PFSK-1 (cell line): ENCODE measurements at regions not wholly inside any gene's neighbourhood (a gene's known extent, or its start where the extent isn't known, plus 50 kb on each side); places are given as distances from the start of the nearest gene placed in this dataset.

Experiments used
- POLR2AphosphoS5 ChIP-seq: IDR thresholded peaks from 2 replicates; pipeline ENCODE4 v1.6.1; 2012; ENCODE audit warnings: low read depth, mild to moderate bottlenecking, control low read depth, low read length, moderate library complexity
- REST ChIP-seq, 2 experiments: IDR thresholded peaks; 2 replicates each; pipeline versions ENCODE4 v1.6.1 to v1.8.0; 2011 to 2012; ENCODE audit warnings: low read depth in 2 of 2, low read length in 2 of 2, control low read depth in 1 of 2, inconsistent platforms in 1 of 2, mild to moderate bottlenecking in 1 of 2, moderate library complexity in 1 of 2; ENCODE audit not compliant: insufficient read depth in 1 of 2

GRCh38 chr9:115195912-115196311 lies 78.0 kb upstream of the TNC start:
- TF ChIP-seq POLR2AphosphoS5: no peak
- TF ChIP-seq REST (IDR thresholded peaks at IDR 0.05; ENCODE audit: insufficient read depth in 1 of 2, low read depth in 2 of 2, low read length in 2 of 2): no peak
